Myocyte (in vitro differentiated cells): ENCODE measurements at regions not wholly inside any gene's neighbourhood (a gene's known extent, or its start where the extent isn't known, plus 50 kb on each side); places are given as distances from the start of the nearest gene placed in this dataset.
"Not testable (repeated sequence)": the region's sequence is repeated elsewhere in the genome, so short reads cannot be mapped to it uniquely, and the experiment has no call there.

Source experiments
- DNase-seq: peaks from one replicate; pipeline ENCODE4 v3.0.0-alpha.2; 2012; ENCODE audit warnings: low read depth

- no peak for DNase-seq
These were observed 489.6 kb downstream of the TNS3 start for GRCh38 chr7:47092336-47092735.

GRCh38 chr7:47091141-47091540, 490.8 kb downstream of the TNS3 start:
- peak; percentile 26 for DNase-seq

- no peak for DNase-seq
These were observed 492.4 kb downstream of the TNS3 start for GRCh38 chr7:47089461-47089860.

GRCh38 chr7:47089068-47089417, 492.9 kb downstream of the TNS3 start:
- no peak for DNase-seq

GRCh38 chr7:47088329-47089067, 493.4 kb downstream of the TNS3 start:
- peak; percentile 97 for DNase-seq

GRCh38 chr7:47087866-47088265, 494.0 kb downstream of the TNS3 start:
- DNase-seq = no peak

GRCh38 chr7:47085491-47086275, 496.2 kb downstream of the TNS3 start:
- DNase-seq = no peak

- DNase-seq = no peak
These were observed 498.2 kb downstream of the TNS3 start for GRCh38 chr7:47083476-47084250.

- DNase-seq = peak; percentile 55
These were observed 501.1 kb downstream of the TNS3 start for GRCh38 chr7:47080816-47081215.

- no peak for DNase-seq
These were observed 503.7 kb downstream of the TNS3 start for GRCh38 chr7:47078241-47078640.

- DNase-seq = no peak
These were observed 507.2 kb downstream of the TNS3 start for GRCh38 chr7:47074702-47075153.

GRCh38 chr7:47073284-47073683, 508.6 kb downstream of the TNS3 start:
- DNase-seq = no peak

- DNase-seq = no peak
These were observed 510.0 kb downstream of the TNS3 start for GRCh38 chr7:47071866-47072265.

- DNase-seq = no peak
These were observed 512.4 kb downstream of the TNS3 start for GRCh38 chr7:47069385-47070076.

- no peak for DNase-seq
These were observed 514.8 kb downstream of the TNS3 start for GRCh38 chr7:47066976-47067614.

- DNase-seq = no peak
These were observed 525.2 kb downstream of the TNS3 start for GRCh38 chr7:47056731-47057130.

GRCh38 chr7:47052541-47053208, 529.2 kb downstream of the TNS3 start:
- DNase-seq = not testable (repeated sequence)

GRCh38 chr7:47049234-47049774, 532.6 kb downstream of the TNS3 start:
- peak; percentile 17 for DNase-seq

- DNase-seq = no peak
These were observed 534.5 kb downstream of the TNS3 start for GRCh38 chr7:47047384-47047783.

- DNase-seq = no peak
These were observed 535.0 kb downstream of the TNS3 start for GRCh38 chr7:47046949-47047348.
